DMS114 treated with DMSO at 0.1 percent for 48 hours (cell line): ENCODE measurements at regions not wholly inside any gene's neighbourhood (a gene's known extent, or its start where the extent isn't known, plus 50 kb on each side); places are given as distances from the start of the nearest gene placed in this dataset.
"Not testable (repeated sequence)": the region's sequence is repeated elsewhere in the genome, so short reads cannot be mapped to it uniquely, and the experiment has no call there.

ENCODE experiments used
- DNase-seq: peaks from one replicate; lab custom pipeline; 2025; ENCODE audit not compliant: unreplicated experiment; lab: John Stamatoyannopoulos, UW

DNA sequence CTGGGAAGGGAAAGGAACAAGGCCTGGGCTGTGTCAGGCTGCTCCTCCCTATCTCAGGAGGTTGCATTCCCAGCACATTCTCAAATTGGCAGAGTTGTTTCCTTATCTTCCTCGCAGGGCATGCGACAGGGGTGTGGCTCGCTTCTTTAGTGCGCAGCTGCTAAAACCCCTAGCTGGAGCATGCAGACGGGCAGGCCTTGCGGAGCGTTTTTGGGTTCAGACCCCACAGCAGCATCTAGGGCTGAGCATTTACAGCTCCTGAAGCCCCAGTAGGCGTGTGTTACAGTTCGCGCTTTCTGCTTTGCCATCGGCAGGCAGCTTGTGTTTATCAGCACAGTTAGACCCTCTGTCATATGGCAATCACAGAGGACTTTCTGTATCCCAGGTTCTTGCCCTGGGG lies 392.4 kb downstream of the TECRL start:
- no peak for DNase-seq

- no peak for DNase-seq
Measured at GRCh38 chr4:64014647-64015046, 394.6 kb downstream of the TECRL start.

- no peak for DNase-seq
Measured at GRCh38 chr4:64001229-64001898, 407.9 kb downstream of the TECRL start.

- no peak for DNase-seq
Measured at GRCh38 chr4:64000241-64000640, 409.0 kb downstream of the TECRL start.

DNA sequence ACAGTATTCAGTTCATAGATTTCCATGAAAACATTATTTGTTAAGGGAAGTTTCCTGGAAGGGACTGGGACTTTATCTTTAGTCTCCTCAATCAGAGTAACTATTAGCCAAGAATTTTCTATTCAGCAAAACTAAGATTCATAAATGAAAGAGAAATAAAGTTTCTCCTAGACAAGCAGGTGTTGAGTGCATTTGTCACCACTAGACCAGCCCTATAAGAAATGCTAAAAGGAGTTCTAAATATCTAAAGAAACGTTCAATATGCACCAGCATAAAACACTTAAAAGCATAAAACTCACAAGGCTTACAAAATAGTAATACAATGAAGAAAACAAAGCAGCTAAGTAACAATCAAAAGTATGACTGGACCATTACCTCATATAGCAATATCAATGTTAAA lies 423.0 kb downstream of the TECRL start:
- no peak for DNase-seq

- no peak for DNase-seq
Measured at GRCh38 chr4:63983224-63983623, 426.0 kb downstream of the TECRL start.

- DNase-seq = no peak
Measured at GRCh38 chr4:63965875-63966274, 443.4 kb downstream of the TECRL start.

- not testable (repeated sequence) for DNase-seq
Measured at GRCh38 chr4:63942706-63943286, 466.5 kb downstream of the TECRL start.

GRCh38 chr4:63937961-63938360 lies 471.3 kb downstream of the TECRL start:
- no peak for DNase-seq

DNA sequence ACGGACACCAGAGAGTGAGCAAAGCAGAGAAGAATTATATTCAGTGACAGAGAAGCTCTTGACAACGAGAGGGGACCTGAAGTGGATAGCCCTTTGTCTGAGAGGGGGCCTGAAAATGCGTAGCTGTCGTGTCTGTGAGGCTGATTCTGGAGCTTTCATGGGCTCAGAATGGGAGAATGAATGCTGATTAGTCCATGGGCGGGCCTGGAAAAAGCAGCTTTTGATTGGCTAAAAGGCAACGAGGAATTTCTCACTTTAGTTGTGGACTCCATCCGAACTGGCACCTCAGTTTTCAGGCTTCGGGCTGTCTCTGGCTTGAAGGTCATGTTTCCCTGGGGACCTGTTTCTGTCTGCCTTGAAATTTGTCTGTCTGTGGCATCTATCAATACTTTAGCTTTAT lies 487.1 kb downstream of the TECRL start:
- no peak for DNase-seq

GRCh38 chr4:63921561-63921960 lies 487.7 kb downstream of the TECRL start:
- DNase-seq = no peak

- DNase-seq = no peak
Measured at GRCh38 chr4:63919636-63920365, 489.4 kb downstream of the TECRL start.

GRCh38 chr4:63906660-63907183 lies 502.5 kb downstream of the TECRL start:
- DNase-seq = no peak

GRCh38 chr4:63904201-63904600 lies 505.0 kb downstream of the TECRL start:
- DNase-seq = no peak

GRCh38 chr4:63901304-63901703 lies 507.9 kb downstream of the TECRL start:
- DNase-seq = no peak

DNA sequence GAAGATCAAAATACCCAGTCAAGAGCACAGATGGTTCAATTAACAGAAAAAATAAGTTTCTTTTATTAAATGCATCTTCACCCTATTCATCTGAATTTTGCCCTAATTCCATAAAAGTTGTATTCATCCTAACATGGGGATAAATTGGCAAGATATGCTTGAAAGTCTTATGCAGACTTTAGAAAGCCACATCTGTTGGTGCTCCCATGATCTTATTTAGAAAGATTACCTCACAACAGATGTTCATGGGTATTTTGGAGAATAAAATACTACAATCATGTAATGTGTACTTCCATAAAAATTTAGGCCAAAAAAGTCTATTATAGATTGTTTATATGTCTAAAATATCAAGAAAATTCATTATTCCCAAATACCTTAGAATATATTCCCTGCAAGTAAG lies 510.3 kb downstream of the TECRL start:
- no peak for DNase-seq

GRCh38 chr4:63894161-63894560 lies 515.1 kb downstream of the TECRL start:
- DNase-seq = no peak

- no peak for DNase-seq
Measured at GRCh38 chr4:63869370-63869769, 539.9 kb downstream of the TECRL start.

- no peak for DNase-seq
Measured at GRCh38 chr4:63851496-63851895, 557.8 kb downstream of the TECRL start.

DNA sequence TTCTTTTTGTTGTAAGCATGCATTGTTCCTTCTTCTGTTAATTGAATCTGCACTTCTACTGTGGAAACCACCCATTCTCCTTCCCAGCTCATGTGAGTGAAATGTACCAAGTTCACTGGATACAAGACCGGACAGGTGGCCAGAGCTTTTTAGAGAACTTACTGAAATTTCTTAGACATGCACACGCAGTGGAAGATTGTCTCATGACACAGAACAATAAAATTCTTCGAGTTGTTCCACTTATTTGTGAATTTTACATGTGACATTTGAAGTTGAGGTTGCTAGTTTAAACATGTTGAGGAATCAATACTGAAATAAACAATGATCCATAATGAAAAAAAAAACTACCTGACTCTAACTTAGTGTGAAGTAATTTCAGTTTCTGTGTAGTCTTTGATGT lies 568.0 kb downstream of the TECRL start:
- no peak for DNase-seq

- DNase-seq = no peak
Measured at GRCh38 chr4:63831590-63832155, 577.6 kb downstream of the TECRL start.
